HG03060 (cell line): ENCODE measurements at regions not wholly inside any gene's neighbourhood (a gene's known extent, or its start where the extent isn't known, plus 50 kb on each side); places are given as distances from the start of the nearest gene placed in this dataset.
"Not testable (repeated sequence)": the region's sequence is repeated elsewhere in the genome, so short reads cannot be mapped to it uniquely, and the experiment has no call there.

Experiments used
- ATAC-seq: cut with Tn5 transposase; IDR thresholded peaks from one replicate; pipeline ENCODE4 v1.9.1; 2021; ENCODE audit warnings: low read depth, moderate number of reproducible peaks; ENCODE audit not compliant: unreplicated experiment

DNA sequence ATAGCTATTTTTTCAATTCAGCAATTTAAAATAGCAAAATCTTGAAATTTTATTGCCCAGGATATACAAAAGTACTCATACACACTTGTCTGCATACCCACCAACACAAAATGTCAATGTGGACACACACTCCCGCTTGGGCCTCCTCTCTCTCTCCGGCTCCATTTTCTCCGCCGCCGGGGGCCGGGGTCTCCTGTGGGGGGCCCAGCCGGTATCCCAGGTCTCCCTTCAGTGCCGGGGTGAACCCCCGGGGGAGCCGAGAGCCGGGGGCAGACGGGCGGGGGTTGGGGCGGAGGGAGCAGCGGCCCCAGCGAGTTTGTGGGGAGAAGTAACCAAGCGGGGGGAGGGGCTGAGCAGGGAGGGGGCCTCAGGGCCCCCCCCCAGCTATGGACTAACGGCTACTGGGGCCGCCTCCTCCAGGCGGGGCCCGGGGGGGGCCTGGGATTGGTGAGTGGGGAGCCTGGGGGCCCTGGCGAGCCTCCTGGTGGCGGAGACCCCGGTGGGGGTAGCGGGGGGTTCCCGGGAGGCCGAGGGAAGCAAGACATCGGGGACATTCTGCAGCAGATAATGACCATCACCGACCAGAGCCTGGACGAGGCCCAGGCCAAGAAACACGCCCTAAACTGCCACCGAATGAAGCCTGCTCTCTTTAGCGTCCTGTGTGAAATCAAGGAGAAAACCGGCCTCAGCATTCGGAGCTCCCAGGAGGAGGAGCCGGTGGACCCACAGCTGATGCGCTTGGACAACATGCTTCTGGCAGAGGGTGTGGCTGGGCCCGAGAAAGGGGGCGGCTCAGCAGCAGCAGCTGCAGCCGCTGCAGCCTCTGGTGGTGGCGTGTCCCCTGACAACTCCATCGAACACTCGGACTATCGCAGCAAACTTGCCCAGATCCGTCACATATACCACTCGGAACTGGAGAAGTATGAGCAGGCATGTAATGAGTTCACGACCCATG lies 56.6 kb downstream of the CHST2 start:
- ATAC-seq: not testable (repeated sequence)

DNA sequence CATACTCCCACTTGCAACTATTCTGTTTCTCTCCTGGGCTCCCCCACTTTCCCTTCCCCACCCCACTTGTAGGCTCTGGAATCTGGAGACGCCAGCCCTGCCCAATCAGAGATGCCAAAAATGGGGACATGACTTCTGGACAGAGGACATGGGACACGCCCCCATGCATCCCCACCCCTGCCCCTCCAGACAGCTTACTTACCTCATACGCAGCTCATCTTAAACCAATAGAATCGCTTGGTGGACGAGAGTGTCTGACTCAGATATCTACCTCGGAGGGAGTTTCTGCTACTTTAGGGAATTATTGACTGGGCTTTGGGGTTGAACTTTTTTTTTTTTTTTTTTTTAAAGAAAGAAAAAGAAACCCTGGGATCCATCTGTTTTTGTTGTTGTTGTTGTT lies 58.4 kb downstream of the CHST2 start:
- not testable (repeated sequence) for ATAC-seq

DNA sequence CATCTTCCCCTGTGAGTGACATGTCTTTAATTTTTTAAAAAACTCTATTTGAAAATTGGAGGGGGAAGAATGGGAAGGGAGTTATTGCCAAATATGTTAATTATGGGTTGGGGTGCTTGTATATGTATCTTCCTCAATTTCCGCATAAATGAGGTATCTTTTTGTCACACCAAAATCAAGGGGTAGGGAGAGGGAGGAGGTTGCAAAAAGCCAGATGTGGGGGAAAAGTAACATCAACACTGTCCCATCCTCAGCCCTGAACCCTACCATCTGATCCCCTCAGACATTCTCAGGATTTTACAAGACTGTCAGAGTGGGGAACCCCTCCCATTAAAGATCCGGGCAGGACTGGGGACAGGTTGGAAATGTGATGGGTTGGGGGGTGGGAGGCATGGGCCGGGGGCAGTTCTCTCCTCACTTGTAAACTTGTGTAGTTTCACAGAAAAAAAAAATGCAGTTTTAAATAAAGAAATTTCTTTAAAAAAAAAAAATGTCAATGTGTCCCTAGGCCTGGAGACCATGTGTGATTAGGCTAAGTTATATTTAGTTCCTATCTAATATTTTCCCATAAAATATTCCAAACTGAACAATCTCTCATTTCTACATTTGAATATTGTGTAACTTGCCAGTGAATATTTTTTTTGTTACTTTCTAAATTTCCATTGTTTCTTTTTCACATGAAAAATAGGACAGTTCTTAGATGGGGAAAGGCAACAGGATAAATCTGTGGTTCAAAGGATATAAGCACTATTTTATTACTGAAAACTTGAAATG lies 59.4 kb downstream of the CHST2 start:
- ATAC-seq: not testable (repeated sequence)

DNA sequence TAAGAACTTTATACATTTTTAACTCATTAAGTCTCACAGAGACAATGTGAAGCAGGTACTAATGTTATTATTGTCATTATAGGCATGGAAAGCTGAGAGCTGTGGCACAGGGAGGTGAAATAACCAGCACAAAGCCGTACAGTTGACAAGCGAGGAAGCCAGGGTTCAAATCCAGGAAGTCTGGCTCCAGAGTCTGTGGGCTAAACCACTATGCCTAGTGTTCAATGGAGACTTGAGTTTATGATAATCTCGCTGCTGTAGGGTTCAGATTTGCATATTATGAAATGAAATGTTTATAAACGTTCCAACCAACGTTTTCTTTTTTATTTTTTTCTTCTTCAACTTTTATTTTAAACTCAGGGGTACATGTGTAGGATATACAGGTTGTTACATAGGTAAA lies 60.0 kb downstream of the CHST2 start:
- ATAC-seq: no peak

DNA sequence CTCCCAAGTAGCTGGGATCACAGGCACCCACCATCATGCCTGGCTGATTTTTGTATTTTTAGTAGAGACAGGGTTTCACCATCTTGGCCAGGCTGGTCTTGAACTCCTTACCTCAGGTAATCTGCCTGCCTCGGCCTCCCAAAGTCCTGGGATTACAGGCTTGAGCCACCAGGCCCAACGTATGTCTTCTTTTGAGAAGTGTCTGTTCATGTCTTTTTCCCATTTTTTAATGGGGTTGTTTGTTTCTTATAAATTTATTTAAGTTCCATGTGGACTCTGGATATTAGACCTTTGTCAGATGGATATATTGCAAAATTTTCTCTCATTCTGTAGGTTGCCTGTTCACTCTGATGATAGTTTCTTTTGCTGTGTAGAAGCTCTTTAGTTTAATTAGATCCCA lies 61.3 kb downstream of the CHST2 start:
- ATAC-seq: not testable (repeated sequence)

DNA sequence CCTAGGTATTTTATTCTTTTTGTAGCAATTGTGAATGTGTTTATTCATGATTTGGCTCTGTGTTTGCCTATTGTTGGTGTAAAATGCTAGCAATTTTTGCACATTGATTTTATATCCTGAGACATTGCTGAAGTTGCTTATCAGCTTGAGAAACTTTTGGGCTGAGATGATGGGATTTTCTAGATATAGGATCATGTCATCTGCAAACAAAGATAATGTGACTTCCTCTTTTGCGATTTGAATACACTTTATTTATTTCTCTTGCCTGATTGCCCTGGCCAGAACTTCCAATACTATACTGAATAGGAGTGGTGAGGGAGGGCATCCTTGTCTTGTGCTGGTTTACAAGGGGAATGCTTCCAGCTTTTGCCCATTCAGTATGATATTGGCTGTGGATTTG lies 62.4 kb downstream of the CHST2 start:
- ATAC-seq: not testable (repeated sequence)

DNA sequence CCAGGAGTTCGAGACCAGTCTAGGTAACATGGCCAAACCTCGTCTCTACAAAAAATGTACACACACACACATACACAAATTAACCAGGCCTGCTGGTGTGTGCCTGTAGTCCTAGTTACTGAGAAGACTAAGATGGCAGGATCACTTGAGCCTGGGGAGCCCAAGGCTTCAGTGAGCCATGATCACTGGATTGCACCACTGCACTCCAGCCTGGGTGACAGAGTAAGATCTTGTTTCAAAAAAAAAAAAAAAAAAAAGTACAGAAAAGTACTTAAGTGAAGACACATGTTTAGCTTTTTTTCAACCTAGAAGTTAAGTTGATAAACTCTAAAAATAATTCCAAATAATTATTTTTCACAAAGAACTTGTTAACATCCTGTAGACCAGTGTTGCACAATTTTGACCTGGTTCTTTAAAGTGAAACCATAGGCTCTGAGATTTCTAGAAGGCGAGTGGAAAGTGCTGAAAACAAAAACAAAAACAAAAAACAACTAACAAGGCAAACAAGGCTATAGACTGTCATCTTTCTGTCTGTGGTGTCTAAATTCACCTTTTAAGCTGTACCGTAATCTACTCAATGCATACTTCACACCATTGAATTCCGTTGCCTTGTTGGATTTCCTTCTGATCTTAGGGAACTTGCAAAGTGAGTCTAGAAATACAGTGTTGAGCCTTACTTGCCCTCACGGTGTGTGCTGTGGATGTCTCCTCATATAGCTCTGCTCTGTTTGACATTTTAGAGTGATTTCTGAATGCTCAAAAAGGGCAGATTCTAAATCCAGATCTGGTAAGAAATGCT lies 63.5 kb downstream of the CHST2 start:
- ATAC-seq: no peak

DNA sequence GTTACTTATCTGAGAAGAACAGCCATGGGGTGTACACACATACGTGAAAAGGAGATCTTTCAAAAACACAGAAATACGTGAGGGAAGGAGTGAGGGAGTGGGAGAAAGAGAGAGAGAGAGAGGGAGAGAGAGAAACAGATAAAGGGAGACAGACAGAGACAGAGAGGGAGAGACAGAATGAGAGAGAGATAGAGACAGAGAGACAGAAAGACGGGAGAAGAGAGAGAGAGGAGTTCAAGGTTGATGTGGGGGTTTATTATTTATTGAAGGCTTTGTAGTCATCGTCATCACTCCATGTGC lies 64.0 kb downstream of the CHST2 start:
- ATAC-seq: no peak

DNA sequence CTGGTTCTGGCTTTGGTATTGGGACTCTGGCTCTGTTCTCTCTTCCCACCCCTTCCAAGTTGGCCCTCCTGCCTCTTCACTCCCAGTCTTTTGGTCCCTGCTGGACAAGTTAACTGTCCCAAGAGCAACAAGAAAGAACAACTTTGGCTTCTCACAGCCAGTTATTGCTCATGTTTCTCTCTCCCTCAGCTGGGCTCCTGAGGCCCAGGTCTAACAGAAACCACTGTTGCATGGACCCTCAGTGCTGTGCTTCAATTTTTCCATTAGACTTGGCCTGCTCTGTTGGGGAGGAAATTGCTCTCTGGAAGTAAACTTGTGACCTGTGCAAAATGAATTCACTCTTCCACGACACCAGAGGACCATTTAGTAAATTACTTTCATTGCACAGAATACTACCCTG lies 64.5 kb downstream of the CHST2 start:
- no peak for ATAC-seq

DNA sequence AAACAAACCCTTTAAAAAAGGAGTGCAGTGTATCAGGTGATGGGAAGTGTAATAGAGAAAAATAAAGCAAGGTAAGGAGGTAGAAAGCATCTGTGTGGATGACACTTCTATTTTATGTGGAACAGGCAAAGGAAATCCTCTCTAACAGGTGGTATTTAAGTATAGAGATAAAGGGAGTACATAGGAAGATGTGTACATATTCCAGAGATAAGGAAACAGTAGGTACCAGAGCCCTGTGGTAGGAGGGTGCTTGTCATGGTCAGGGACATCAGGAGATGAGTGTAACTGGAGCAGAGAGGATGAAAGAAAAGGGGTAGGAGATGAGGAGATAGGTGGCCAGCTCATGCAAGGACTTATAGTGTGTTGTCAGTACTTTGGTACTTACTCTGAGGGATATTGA lies 65.8 kb downstream of the CHST2 start:
- no peak for ATAC-seq

DNA sequence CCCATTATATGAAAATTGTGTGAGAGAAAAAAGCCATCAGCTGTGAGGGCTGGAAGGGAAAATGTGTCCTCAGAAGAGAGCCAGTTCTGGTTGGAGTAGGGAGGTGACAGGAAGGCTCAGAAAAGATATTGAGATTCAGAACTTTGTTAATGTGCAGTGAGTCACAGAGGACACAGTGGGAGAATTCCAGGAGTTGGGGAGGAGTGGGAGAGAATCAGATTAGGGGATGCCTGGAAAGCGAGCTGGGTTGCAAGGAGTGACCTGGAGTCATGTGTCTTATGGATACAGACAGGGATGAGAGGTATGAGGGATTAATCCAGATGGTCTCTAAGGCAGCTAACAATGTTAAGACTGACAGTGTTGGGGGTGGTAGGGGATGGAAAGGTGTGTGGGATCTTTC lies 67.5 kb downstream of the CHST2 start:
- ATAC-seq: no peak

DNA sequence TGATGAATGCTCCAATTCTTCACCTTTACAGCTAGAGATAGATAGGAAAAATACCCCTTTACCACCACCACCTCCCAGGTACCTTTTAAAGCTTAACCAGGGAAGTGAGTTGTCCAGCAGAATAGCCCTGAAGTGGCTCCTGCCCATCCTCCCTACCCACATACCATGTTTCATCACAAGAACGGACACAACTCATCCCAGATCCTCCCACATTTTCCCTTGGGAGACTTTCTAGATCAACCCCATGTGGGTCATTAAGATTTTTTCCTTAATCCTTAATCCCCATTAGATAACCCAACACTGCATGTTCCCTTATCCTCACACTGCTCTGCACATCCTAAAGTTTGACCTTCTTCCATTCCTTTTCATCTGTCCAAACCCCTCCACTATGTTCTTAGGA lies 69.3 kb downstream of the CHST2 start:
- ATAC-seq: no peak

DNA sequence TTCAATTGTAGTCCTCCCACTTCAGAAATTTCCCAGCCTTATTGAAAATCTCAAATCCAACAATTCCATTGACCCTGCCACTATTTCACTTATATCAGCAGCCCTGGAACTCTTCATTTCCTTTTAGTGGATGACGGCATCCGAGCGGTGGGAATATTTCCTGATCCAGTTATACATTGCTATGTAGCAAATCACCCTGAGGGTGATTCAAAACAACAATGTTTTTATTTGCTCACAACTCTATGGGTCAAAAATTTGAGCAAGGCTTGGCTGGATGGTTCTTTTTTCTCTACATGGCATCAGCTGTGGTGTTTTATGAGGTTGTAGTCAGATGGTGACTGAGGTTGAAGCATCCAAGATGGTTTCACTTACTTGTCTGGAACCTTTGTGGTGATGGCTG lies 70.5 kb downstream of the CHST2 start:
- ATAC-seq: no peak

DNA sequence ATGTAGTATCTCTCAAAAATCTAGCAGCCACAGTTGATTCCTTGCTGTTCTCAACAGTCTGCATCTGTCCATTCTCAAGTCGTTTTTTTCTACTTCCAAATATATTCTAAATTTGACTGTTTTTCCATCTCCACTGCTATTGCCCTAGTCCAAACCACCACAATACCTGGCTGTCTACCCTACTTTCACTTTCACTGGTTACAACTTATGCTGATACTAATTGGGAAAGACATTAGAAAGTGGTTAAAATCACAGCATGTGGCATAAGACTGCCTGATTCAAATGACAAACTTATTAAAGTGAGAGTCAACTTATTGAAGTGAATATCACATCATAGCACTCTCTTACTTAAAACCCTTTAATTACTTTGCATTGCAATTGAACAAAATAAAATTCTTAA lies 72.6 kb downstream of the CHST2 start:
- ATAC-seq: no peak

DNA sequence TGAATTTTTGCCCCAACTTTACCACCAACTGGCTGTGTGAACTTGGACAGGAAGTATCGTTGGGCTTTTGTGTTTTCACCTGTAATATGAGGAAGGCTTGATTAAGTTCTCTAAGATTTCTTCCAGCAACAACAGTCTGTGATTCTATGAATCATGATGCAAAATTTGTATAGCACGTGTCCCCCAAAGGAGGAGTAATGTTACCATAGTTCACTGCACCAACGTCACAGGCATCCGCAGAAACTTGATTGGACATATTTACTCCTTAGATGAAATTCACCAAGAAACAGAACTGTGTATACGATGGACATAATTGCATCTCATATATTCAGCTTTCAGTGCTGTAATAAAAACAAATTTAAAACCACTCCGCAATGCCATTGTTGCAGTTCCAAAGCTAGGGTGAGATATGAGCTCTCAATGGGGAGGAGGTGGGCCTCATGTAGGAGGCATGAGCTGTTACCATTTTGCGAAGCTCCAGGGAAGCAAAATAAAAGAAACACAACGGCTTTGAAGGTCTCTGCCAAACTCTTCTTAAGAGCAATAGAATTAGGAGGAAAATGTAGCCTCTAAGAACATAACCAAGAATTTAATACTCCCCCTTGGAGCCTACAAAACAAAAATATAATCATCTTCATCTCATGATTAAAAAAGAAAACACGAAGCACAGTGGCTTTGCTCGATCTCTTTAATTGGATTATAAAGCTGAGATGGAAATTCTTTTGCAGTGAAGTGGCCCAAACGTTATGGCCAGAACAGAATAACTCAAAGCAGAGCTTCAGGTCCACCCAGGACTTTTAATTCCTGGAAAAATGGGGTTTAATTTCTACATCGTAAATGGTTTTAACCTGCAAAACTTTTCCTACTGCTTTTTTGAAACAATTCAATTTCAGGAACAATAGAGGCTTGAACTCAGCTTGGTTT lies 80.7 kb downstream of the CHST2 start:
- ATAC-seq: no peak

DNA sequence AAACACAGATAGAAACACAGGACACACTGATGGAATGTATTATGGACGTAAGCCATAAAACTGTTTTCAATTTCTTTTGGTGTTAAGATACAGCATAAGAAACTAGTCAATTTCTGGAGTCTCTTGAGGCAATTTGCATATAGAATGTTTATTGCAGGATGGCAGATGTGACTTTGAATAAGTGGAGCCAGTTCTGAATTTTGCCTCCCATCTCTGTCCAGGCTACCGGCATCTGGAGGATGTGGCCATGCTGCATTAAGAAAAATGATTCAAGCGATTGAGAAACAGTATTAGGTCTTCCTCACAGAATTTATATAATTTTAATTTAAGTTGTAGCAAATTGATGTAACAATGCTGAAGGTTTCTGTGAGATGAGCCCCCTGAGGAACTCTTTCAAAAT lies 81.5 kb downstream of the CHST2 start:
- no peak for ATAC-seq

DNA sequence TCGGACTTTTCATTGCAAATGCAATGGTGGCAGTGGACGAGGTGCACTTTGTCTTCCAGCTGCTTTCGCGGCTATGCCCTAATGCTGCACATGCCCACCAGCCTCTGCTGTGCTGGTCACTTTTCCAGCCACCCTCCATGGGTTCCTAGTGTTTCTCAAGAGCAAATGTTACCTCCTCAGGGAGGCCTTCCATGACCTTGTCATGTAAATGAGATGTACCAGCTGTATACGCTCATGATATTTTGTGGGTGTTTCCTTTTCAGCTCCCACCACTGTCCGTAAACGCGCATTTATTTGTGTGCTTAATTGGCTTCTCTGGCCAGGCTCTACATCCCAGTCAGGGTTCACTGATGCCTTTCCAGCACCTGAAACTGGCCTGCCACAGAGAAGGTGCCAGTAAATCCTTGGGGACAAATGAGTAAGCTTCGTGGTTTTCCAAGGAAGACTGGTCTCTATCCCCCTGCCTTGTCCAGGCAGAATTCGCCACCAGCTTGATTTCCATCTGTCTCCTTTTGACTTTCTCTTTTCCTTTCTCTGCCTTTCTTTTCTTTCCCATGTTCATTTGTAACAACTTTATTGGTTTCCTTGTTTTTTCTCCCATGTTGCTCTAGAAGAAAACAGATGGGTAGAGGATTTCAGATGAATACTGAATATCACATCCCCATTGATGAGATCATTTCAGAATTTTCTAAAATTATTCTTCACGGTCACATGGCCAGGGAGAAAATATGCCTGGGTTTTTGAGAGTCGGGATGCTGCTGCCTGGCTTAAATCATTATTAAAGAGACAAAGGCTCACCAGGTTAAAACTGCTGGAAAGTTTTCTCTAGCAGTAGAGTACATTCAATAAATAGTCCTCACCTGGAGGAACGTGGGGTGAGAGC lies 82.5 kb downstream of the CHST2 start:
- no peak for ATAC-seq

DNA sequence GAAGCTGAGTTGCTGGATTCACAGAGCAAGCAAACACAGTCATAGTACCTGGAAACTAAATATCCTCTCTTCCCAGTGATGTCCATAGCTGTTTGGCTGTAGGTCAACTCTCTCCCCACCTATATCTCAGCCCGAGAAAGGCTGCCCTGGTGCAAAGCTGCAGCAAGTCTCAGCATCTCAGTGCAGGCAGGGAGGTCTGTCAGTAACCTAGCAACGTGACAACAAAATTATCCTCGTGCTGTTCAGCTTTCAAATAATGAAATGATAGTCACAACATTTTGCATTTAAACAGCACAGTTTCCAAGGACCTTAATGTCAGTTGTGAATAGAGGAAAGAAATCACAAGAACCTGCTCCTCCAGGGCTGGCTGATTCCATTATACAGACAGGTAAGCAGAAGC lies 83.6 kb downstream of the CHST2 start:
- no peak for ATAC-seq

DNA sequence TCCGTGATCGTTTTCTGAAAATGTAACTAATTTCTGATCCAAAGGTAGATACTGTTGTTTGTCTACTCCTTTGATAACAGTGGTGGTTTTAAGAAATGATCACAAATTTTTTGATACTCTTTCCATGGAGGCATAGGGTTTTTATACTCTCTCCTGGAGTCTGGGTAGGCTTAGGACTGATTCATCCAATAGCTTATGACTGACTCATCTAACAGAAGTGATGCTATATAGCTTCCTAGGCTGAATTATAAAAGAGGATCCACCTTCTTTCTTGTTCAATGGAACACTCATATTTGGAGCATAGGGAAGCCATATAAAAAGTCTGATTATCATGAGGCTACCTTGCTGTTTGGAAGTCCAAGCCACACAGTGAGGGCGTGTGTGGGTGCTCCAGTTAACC lies 84.3 kb downstream of the CHST2 start:
- no peak for ATAC-seq
